ENCODE measurements at regions not wholly inside any gene's neighbourhood (a gene's known extent, or its start where the extent isn't known, plus 50 kb on each side); places are given as distances from the start of the nearest gene placed in this dataset.

- DNase-seq, result no peak
Measured at GRCh38 chr5:143691287-143691944, 120.5 kb upstream of the HMHB1 start.

GRCh38 chr5:143687604-143688003 is 124.4 kb upstream of the HMHB1 start:
- no peak for DNase-seq

- DNase-seq, result no peak
Measured at GRCh38 chr5:143685246-143685815, 126.6 kb upstream of the HMHB1 start.

- no peak for DNase-seq
Measured at GRCh38 chr5:143683459-143683858, 128.5 kb upstream of the HMHB1 start.

- no peak for DNase-seq
Measured at GRCh38 chr5:143682929-143683386, 129.0 kb upstream of the HMHB1 start.

GRCh38 chr5:143682246-143682905 is 129.6 kb upstream of the HMHB1 start:
- DNase-seq, result no peak

GRCh38 chr5:143680672-143681259 is 131.2 kb upstream of the HMHB1 start:
- no peak for DNase-seq

- DNase-seq, result no peak
Measured at GRCh38 chr5:143679777-143680176, 132.2 kb upstream of the HMHB1 start.

- DNase-seq, result no peak
Measured at GRCh38 chr5:143678148-143678905, 133.6 kb upstream of the HMHB1 start.

GRCh38 chr5:143677403-143677802 is 134.6 kb upstream of the HMHB1 start:
- no peak for DNase-seq

GRCh38 chr5:143676802-143677201 is 135.2 kb upstream of the HMHB1 start:
- peak; percentile 5 for DNase-seq

- DNase-seq, result no peak
Measured at GRCh38 chr5:143674469-143674786, 137.5 kb upstream of the HMHB1 start.

GRCh38 chr5:143673676-143674468 is 138.1 kb upstream of the HMHB1 start:
- DNase-seq, result no peak

GRCh38 chr5:143672806-143673205 is 139.2 kb upstream of the HMHB1 start:
- DNase-seq, result no peak

GRCh38 chr5:143671674-143672569 is 140.0 kb upstream of the HMHB1 start:
- DNase-seq, result no peak

GRCh38 chr5:143671021-143671420 is 140.9 kb upstream of the HMHB1 start:
- DNase-seq, result no peak

- no peak for DNase-seq
Measured at GRCh38 chr5:143665866-143666265, 146.1 kb upstream of the HMHB1 start.

GRCh38 chr5:143664623-143665022 is 147.3 kb upstream of the HMHB1 start:
- no peak for DNase-seq

- no peak for DNase-seq
Measured at GRCh38 chr5:143663872-143664271, 148.1 kb upstream of the HMHB1 start.

GRCh38 chr5:143662020-143662419 is 149.9 kb upstream of the HMHB1 start:
- DNase-seq, result no peak

GRCh38 chr5:143660625-143661024 is 151.3 kb upstream of the HMHB1 start:
- DNase-seq, result no peak

Measured in NCI-H1092 (cell line).